ENCODE measurements at regions not wholly inside any gene's neighbourhood (a gene's known extent, or its start where the extent isn't known, plus 50 kb on each side); places are given as distances from the start of the nearest gene placed in this dataset.
"Not testable (repeated sequence)": the region's sequence is repeated elsewhere in the genome, so short reads cannot be mapped to it uniquely, and the experiment has no call there.

GRCh38 chr6:28585335-28585734 is 59.7 kb downstream of the GPX5 start:
- no peak for DNase-seq

- no peak for DNase-seq
Observed at GRCh38 chr6:28586324-28586723, 60.6 kb downstream of the GPX5 start.

- no peak for DNase-seq
Observed at GRCh38 chr6:28586962-28587745, 61.5 kb downstream of the GPX5 start.

GRCh38 chr6:28587746-28588075 is 62.0 kb downstream of the GPX5 start:
- DNase-seq, result no peak

GRCh38 chr6:28588666-28589065 is 63.0 kb downstream of the GPX5 start:
- no peak for DNase-seq

GRCh38 chr6:28589234-28589956 is 63.7 kb downstream of the GPX5 start:
- peak; percentile 5 to 13 (median 12) for DNase-seq

- DNase-seq, result no peak
Observed at GRCh38 chr6:28589957-28590349, 64.3 kb downstream of the GPX5 start.

- DNase-seq, result peak in 3 of 4 experiments; percentile 5 to 13 (median 8)
Observed at GRCh38 chr6:28597217-28597835, 71.6 kb downstream of the GPX5 start.

GRCh38 chr6:28597924-28598722 is 72.4 kb downstream of the GPX5 start:
- DNase-seq, result no peak

- no peak for DNase-seq
Observed at GRCh38 chr6:28598757-28599686, 73.3 kb downstream of the GPX5 start.

GRCh38 chr6:28600245-28600644 is 74.6 kb downstream of the GPX5 start:
- DNase-seq, result no peak

- DNase-seq, result no peak
Observed at GRCh38 chr6:28603891-28604290, 78.2 kb downstream of the GPX5 start.

GRCh38 chr6:28606424-28607391 is 81.0 kb downstream of the GPX5 start:
- DNase-seq, result peak in 3 of 4 experiments; percentile 3 to 22 (median 12)

GRCh38 chr6:28607990-28608389 is 82.3 kb downstream of the GPX5 start:
- no peak for DNase-seq

- no peak for DNase-seq
Observed at GRCh38 chr6:28609672-28610071, 84.0 kb downstream of the GPX5 start.

GRCh38 chr6:28615616-28615954 is 89.9 kb downstream of the GPX5 start:
- DNase-seq, result no peak

- DNase-seq, result no peak
Observed at GRCh38 chr6:28615955-28616747, 90.5 kb downstream of the GPX5 start.

GRCh38 chr6:28618898-28619555 is 93.3 kb downstream of the GPX5 start:
- no peak for DNase-seq

GRCh38 chr6:28621268-28621667 is 95.6 kb downstream of the GPX5 start:
- not testable (repeated sequence) for DNase-seq
